AG08396 (cell line): ENCODE measurements at regions not wholly inside any gene's neighbourhood (a gene's known extent, or its start where the extent isn't known, plus 50 kb on each side); places are given as distances from the start of the nearest gene placed in this dataset.

ENCODE experiments used
- DNase-seq: peaks from one replicate; pipeline ENCODE4 v3.0.0; 2012; ENCODE audit warnings: low spot score, mixed read lengths

DNA sequence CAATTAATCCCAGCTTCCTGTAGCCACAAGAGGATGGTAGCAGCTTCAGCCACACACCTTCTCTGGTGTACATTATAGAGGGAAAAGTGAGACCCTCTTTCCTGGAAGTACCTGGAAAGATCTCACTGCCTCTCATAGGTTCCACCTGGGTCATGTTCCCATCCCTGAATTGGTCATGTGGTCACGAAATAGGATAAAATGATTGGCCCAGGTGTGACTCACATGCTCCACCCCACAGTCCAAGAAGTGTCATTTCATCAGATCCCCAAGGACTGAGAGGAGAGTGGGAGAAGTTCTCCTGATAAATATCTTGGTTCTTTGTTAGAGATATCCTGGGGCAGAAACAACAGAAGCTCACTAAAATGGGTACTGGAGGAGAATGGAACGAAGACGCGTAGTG is 142.4 kb downstream of the QRSL1 start:
- no peak for DNase-seq

- DNase-seq, result no peak
These were observed 141.3 kb downstream of the QRSL1 start for GRCh38 chr6:106770663-106771062.

GRCh38 chr6:106770081-106770480 is 140.7 kb downstream of the QRSL1 start:
- DNase-seq, result no peak

DNA sequence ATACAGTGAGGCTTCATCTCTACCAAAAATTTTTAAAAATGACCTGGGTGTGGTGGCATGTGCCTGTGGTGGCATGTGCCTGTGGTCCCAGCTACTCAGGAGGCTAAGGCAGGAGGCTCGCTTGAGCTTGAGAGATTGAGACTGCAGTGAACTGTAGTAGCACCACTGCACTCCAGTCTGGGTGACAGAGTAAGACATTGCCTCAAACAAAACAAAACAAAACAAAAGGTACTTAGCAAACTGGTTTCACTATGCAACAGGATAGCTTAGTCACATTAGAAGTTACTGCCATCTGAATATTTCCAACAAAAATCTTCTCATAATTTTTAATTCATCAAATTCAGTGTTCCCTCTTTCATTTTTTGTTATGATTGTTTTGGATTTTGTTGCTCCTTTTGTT is 137.9 kb downstream of the QRSL1 start:
- no peak for DNase-seq

DNA sequence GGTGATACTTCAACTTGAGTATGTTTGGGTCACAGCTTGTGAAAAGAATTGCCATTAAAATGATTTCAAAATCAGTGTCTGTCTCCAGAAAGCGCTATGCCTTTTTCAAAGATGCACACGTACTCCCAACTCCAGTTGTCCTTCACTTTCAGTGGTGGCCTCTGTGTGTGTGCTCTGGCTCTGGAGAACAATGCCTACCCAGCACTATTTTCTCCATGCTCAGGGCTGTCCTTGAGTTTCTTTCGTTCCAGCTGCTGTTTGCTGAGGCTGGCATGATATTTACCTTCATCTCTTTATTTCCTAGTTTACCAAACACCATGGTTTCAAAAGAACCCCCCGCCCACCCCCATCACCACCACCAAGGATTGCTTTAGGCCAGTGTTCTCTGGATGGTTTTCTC is 136.8 kb downstream of the QRSL1 start:
- no peak for DNase-seq

- no peak for DNase-seq
These were observed 136.1 kb downstream of the QRSL1 start for GRCh38 chr6:106765496-106765895.

DNA sequence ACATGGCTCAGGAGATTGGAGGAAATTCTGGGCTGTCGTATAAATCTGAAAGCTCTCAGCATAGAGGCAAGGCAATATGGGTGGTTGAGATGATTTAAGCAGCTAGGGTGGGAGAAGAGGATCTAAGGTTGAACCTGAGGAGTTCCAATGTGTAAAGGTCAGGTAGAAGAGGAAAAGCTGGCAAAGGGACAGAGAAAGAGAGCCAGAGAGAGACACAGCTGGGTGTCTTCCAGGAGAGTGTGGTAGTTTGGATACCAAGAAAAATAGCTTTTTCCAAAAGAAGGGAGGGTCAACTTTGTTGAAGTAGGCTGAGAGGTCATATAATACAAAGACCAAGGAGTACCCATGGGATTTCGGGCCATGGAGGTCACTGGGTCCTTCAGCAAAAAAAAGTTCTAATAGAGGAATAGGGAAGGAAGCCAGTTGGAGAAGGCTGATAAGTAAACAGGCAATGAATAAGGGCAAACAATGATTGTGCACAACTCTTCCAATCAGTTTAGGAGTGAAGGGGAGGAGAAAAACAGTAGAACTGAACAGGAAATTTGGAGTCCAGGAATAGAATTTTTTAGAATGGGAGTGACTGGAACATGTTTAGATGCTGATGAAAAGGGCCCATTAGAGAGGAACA is 135.1 kb downstream of the QRSL1 start:
- DNase-seq, result no peak

DNA sequence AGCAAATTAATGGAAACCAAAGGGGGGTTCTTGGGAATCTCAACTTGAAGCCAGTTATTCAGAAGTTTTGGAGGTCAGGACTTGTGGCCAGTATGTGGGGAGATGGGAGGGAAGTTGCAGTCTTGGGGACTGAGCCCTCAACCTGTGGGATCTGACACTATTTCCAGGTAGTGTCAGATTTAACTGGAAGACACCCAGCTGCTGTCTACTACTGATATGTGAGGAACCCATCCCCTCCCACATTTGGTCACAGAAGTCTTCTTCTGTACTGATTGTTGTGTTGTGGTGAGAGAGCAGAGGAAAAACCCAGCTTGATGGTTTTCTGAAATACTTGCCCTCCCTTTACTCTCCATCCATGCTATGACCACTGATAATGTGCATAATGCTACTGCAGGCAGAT is 134.0 kb downstream of the QRSL1 start:
- DNase-seq, result no peak

GRCh38 chr6:106761160-106761559 is 131.8 kb downstream of the QRSL1 start:
- DNase-seq, result no peak

GRCh38 chr6:106759112-106759511 is 129.7 kb downstream of the QRSL1 start:
- DNase-seq, result no peak

- DNase-seq, result no peak
These were observed 128.5 kb downstream of the QRSL1 start for GRCh38 chr6:106757722-106758467.

DNA sequence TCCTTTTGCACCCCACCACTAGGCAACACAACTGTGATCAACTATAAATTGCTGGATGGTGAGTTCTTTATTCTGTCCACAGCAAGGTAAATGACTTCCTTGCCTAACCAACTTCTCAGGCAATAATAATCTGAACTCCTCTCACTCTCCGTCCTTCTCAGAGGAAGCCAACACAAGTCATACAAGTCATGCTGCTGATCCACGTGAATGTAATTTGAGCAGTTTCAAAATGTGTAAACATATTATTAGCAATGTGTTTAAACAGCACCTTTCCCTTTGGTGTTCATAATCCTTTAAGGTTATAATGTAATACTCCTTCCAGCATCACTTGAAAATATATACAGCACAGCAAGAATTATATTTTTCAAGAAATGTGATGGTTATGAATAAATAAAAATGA is 127.9 kb downstream of the QRSL1 start:
- no peak for DNase-seq

- DNase-seq, result no peak
These were observed 124.8 kb downstream of the QRSL1 start for GRCh38 chr6:106754215-106754614.

DNA sequence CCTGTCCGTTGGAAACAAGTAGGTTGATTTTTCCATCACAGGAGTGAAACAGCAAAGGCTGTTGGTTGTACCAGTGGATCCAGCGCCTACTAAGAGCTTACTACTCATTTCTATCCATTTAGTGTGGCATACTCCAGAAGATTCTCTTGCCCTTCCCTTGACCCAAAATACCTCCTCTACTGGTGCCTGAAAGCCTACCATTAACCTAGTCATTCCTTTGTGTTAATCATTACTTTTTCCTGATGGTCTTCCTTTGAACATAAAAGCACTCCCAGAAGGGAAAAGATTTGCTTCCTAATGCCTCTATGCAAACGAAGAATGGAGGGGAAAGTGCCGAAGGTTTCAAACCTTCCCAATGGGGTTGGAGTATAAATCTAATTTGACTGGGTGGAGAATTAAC is 123.3 kb downstream of the QRSL1 start:
- no peak for DNase-seq

GRCh38 chr6:106751501-106752252 is 122.3 kb downstream of the QRSL1 start:
- no peak for DNase-seq

GRCh38 chr6:106750946-106751345 is 121.6 kb downstream of the QRSL1 start:
- DNase-seq, result no peak

GRCh38 chr6:106750142-106750918 is 121.0 kb downstream of the QRSL1 start:
- DNase-seq, result no peak

DNA sequence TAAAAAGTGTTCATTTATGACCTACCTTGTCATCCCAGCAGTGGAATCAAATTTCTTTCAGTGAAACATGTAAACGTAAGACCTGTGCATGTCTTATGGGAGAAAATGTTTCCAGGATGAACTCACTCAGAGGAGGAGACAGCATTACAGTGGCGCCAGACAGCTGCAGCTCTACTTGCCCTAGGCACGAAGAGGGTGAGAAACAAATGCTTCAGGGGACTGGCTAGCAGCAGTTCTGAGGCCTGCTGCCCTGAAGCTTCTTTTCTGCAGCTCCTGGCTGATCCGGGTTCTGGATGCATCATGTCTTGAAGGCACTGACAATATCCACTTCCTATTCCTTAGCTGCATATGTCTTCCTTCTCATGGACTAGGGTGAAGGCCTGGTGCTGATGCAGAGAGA is 120.2 kb downstream of the QRSL1 start:
- DNase-seq, result no peak

DNA sequence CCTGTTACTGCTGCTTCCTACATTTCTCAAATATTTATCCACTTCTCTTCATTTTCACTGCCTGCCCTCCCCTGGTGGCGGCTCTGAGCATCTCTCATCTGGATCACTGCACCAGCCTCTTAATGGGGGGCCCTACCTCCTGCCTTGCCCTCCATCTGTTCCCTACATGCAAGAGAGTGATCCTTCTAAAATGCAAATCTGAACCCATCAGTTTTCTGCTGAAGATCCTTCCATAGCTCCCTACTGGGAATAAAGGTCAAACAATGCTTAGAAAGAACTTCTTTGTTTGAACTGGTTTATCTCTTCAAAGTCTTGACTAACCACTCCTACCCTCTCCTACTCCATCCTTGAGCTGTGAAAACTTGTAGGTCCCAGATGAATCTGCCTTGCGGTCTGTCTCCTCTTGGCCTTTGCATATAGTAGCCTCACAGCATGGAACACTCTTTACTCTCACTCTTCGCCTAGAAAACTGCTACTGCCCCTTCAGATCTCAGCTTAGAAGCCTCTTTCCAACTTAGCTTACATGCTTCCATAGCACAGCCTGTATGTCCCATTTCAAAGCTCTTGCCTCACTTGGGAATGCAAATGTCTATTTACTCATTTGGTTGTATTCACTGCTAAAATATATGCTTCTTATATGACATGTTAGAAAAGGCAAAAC is 119.3 kb downstream of the QRSL1 start:
- no peak for DNase-seq

GRCh38 chr6:106747139-106747538 is 117.8 kb downstream of the QRSL1 start:
- DNase-seq, result no peak

DNA sequence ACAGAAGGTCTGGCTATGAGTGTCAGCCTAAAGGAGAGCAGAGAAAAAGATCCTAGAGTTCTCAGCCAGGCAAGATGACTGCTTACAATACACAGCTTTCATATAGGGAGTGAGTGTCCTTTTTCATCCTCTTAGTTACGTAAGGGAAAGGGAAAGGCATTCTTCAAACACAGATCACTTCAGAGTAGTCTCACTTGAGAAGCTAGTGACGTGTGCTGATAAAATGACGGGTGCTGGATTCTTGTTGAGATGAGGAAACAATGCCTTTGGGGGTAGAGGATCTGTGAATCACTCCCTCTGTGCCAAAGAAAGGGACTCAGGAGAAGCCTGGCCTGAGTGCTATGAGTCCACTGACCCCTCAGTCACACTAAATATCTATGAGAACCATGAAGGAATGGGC is 117.3 kb downstream of the QRSL1 start:
- DNase-seq, result no peak
